ENCODE measurements at regions not wholly inside any gene's neighbourhood (a gene's known extent, or its start where the extent isn't known, plus 50 kb on each side); places are given as distances from the start of the nearest gene placed in this dataset.

DNA sequence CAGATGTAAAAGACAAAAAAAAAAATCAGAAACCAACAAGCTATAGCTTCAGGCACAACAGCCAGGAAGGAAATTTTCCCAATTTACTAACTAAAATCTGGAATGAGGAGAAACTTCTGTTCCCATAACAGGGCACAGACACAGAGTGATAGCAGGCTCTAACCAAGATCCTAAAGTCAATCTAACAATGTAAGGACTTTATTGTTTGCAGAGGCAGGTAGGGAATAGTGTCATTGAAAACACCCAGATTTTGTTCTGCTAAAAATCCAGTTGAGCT lies 166.6 kb upstream of the ATP1B1 start:
- Histone ChIP-seq H3K4me1 (ENCODE audit: control insufficient read depth, insufficient read depth, low read length, unreplicated experiment) (no peaks in the 10 kb centered on the region), H3K27ac (ENCODE audit: low read depth, low read length) (no peak overlapping the region)

GRCh38 chr1:168941640-168942039 lies 164.8 kb upstream of the ATP1B1 start:
- H3K36me3 ChIP-seq (ENCODE audit: insufficient read depth, low read length): no peaks in the 10 kb centered on the region

More for the DNA sequence above, 166.6 kb upstream of the ATP1B1 start:
- Histone ChIP-seq H3K4me3 (ENCODE audit: low read depth, low read length) (no peak overlapping the region), H2AFZ (ENCODE audit: low read length, unreplicated experiment) (no peak overlapping the region), H3K27me3 (ENCODE audit: insufficient read depth, low read length) (no peaks in the 10 kb centered on the region), H3K36me3 (ENCODE audit: insufficient read depth, low read length) (no peaks in the 10 kb centered on the region), H3K79me2 (ENCODE audit: control insufficient read depth, insufficient read depth, low read length, unreplicated experiment) (no peaks in the 10 kb centered on the region)

GRCh38 chr1:168942165-168942564 lies 164.3 kb upstream of the ATP1B1 start:
- no peaks in the 10 kb centered on the region for H3K36me3 ChIP-seq (ENCODE audit: insufficient read depth, low read length)
- H2AFZ ChIP-seq (ENCODE audit: low read length, unreplicated experiment): no peak overlapping the region
- H3K4me3 ChIP-seq (ENCODE audit: low read depth, low read length): no peak overlapping the region
- no peaks in the 10 kb centered on the region for H3K79me2 ChIP-seq (ENCODE audit: control insufficient read depth, insufficient read depth, low read length, unreplicated experiment)
- H3K27ac ChIP-seq (ENCODE audit: low read depth, low read length): no peak overlapping the region
- no peaks in the 10 kb centered on the region for H3K27me3 ChIP-seq (ENCODE audit: insufficient read depth, low read length)
- no peaks in the 10 kb centered on the region for H3K4me1 ChIP-seq (ENCODE audit: control insufficient read depth, insufficient read depth, low read length, unreplicated experiment)

More at GRCh38 chr1:168941640-168942039, 164.8 kb upstream of the ATP1B1 start:
- no peak overlapping the region for H3K27ac ChIP-seq (ENCODE audit: low read depth, low read length)
- H3K4me3 ChIP-seq (ENCODE audit: low read depth, low read length): no peak overlapping the region
- H2AFZ ChIP-seq (ENCODE audit: low read length, unreplicated experiment): no peak overlapping the region
- H3K27me3 ChIP-seq (ENCODE audit: insufficient read depth, low read length): no peaks in the 10 kb centered on the region
- no peaks in the 10 kb centered on the region for H3K79me2 ChIP-seq (ENCODE audit: control insufficient read depth, insufficient read depth, low read length, unreplicated experiment)
- H3K4me1 ChIP-seq (ENCODE audit: control insufficient read depth, insufficient read depth, low read length, unreplicated experiment): no peaks in the 10 kb centered on the region

DNA sequence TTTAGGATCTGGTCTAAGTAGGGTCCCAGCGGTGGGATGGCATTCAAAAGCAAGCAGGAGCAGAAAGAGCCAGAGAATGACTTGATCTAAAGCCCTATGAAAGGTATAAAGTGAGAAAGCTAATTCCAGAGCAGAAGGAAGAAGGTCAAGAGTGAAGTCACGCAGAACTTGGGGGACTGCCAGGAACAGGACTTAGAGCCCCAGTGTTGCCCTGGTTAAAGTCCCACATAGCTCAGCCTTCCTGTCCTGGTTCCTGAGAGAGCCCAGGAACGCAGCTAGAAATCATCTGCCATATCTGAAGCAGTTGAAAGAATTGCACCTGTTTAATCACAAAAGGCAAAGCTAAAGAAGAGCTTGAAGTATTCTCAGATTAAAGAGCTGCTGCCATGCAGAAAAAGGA lies 160.6 kb upstream of the ATP1B1 start:
- no peak overlapping the region for H3K4me3 ChIP-seq (ENCODE audit: low read depth, low read length)
- H3K36me3 ChIP-seq (ENCODE audit: insufficient read depth, low read length): no peaks in the 10 kb centered on the region
- H3K27ac ChIP-seq (ENCODE audit: low read depth, low read length): no peak overlapping the region
- no peaks in the 10 kb centered on the region for H3K4me1 ChIP-seq (ENCODE audit: control insufficient read depth, insufficient read depth, low read length, unreplicated experiment)
- H3K27me3 ChIP-seq (ENCODE audit: insufficient read depth, low read length): no peaks in the 10 kb centered on the region
- H3K79me2 ChIP-seq (ENCODE audit: control insufficient read depth, insufficient read depth, low read length, unreplicated experiment): no peaks in the 10 kb centered on the region
- no peak overlapping the region for H2AFZ ChIP-seq (ENCODE audit: low read length, unreplicated experiment)

- Histone ChIP-seq H3K79me2 (ENCODE audit: control insufficient read depth, insufficient read depth, low read length, unreplicated experiment) (no peaks in the 10 kb centered on the region), H3K36me3 (ENCODE audit: insufficient read depth, low read length) (no peaks in the 10 kb centered on the region), H2AFZ (ENCODE audit: low read length, unreplicated experiment) (no peak overlapping the region), H3K27me3 (ENCODE audit: insufficient read depth, low read length) (no peaks in the 10 kb centered on the region), H3K27ac (ENCODE audit: low read depth, low read length) (no peak overlapping the region), H3K4me3 (ENCODE audit: low read depth, low read length) (no peak overlapping the region), H3K4me1 (ENCODE audit: control insufficient read depth, insufficient read depth, low read length, unreplicated experiment) (no peaks in the 10 kb centered on the region)
Measured at GRCh38 chr1:168947041-168947440, 159.4 kb upstream of the ATP1B1 start.

DNA sequence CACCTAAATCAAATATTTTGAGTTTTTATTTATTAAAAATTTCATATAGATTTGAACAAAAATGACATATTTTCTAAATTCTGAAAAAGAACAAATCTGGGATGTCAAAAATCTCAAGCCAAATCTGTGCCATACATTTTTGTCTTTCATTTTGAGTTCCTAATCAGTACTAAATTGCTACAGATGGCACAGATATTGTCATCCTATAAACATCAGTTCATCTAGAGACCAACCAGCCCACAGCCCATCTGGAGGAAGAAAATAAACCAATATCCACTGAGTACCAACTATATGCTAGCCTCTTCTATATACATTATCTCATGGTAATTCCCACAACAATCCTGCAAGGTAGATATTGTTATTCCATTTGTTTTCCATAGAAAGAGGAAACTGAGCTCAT lies 156.8 kb upstream of the ATP1B1 start:
- Histone ChIP-seq H2AFZ (ENCODE audit: low read length, unreplicated experiment) (no peak overlapping the region), H3K79me2 (ENCODE audit: control insufficient read depth, insufficient read depth, low read length, unreplicated experiment) (no peaks in the 10 kb centered on the region), H3K27ac (ENCODE audit: low read depth, low read length) (no peak overlapping the region), H3K27me3 (ENCODE audit: insufficient read depth, low read length) (no peaks in the 10 kb centered on the region), H3K36me3 (ENCODE audit: insufficient read depth, low read length) (no peaks in the 10 kb centered on the region), H3K4me1 (ENCODE audit: control insufficient read depth, insufficient read depth, low read length, unreplicated experiment) (no peaks in the 10 kb centered on the region), H3K4me3 (ENCODE audit: low read depth, low read length) (no peak overlapping the region)

DNA sequence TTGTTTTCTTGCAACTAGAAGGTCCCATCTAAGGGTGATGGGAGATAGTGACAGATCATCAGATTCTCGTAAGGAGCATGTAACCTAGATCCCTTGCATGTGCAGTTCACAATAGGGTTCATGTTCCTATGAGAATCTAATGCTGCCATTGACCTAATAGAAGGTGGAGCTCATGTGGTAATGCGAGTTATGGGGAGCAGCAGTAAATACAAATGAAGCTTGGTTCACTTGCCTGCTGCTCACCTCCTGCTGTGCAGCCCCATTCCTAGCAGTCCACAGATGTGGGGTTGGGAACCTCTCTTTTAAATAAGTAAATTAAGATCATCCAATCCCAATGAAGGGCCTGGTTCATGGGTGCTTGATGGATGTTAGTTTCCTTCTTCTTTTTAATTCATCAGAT lies 148.7 kb upstream of the ATP1B1 start:
- H2AFZ ChIP-seq (ENCODE audit: low read length, unreplicated experiment): no peak overlapping the region

GRCh38 chr1:168958562-168959289 lies 147.8 kb upstream of the ATP1B1 start:
- Histone ChIP-seq H3K4me1 (ENCODE audit: control insufficient read depth, insufficient read depth, low read length, unreplicated experiment) (no peaks in the 10 kb centered on the region), H3K4me3 (ENCODE audit: low read depth, low read length) (no peak overlapping the region), H3K36me3 (ENCODE audit: insufficient read depth, low read length) (no peaks in the 10 kb centered on the region), H3K27ac (ENCODE audit: low read depth, low read length) (no peak overlapping the region), H3K27me3 (ENCODE audit: insufficient read depth, low read length) (no peaks in the 10 kb centered on the region), H3K79me2 (ENCODE audit: control insufficient read depth, insufficient read depth, low read length, unreplicated experiment) (no peaks in the 10 kb centered on the region), H2AFZ (ENCODE audit: low read length, unreplicated experiment) (no peak overlapping the region)

More for the DNA sequence above, 148.7 kb upstream of the ATP1B1 start:
- H3K27me3 ChIP-seq (ENCODE audit: insufficient read depth, low read length): no peaks in the 10 kb centered on the region
- no peaks in the 10 kb centered on the region for H3K4me1 ChIP-seq (ENCODE audit: control insufficient read depth, insufficient read depth, low read length, unreplicated experiment)
- no peaks in the 10 kb centered on the region for H3K36me3 ChIP-seq (ENCODE audit: insufficient read depth, low read length)
- no peak overlapping the region for H3K27ac ChIP-seq (ENCODE audit: low read depth, low read length)
- no peaks in the 10 kb centered on the region for H3K79me2 ChIP-seq (ENCODE audit: control insufficient read depth, insufficient read depth, low read length, unreplicated experiment)
- no peak overlapping the region for H3K4me3 ChIP-seq (ENCODE audit: low read depth, low read length)

GRCh38 chr1:168959382-168959781 lies 147.1 kb upstream of the ATP1B1 start:
- Histone ChIP-seq H2AFZ (ENCODE audit: low read length, unreplicated experiment) (no peak overlapping the region), H3K4me3 (ENCODE audit: low read depth, low read length) (no peak overlapping the region), H3K4me1 (ENCODE audit: control insufficient read depth, insufficient read depth, low read length, unreplicated experiment) (no peaks in the 10 kb centered on the region), H3K36me3 (ENCODE audit: insufficient read depth, low read length) (no peaks in the 10 kb centered on the region), H3K79me2 (ENCODE audit: control insufficient read depth, insufficient read depth, low read length, unreplicated experiment) (no peaks in the 10 kb centered on the region), H3K27ac (ENCODE audit: low read depth, low read length) (no peak overlapping the region), H3K27me3 (ENCODE audit: insufficient read depth, low read length) (no peaks in the 10 kb centered on the region)

DNA sequence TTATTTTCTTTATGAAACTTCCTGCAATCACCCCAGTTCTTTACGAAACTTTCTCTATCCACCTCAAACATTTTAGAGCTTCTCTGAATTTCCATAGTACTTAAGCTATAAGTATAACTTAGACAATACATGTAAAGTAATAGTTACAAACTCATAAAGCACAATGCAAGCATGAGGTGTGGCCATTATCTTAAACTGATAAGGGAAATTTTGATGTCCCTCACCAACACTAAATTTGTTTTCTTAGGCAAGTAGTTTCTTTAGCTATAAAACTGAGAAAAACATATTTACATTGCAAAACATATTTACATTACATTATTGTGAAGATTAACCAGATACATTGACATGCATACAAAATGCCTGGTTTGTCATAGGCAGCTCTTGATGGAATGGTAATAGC lies 146.4 kb upstream of the ATP1B1 start:
- no peak overlapping the region for H3K27ac ChIP-seq (ENCODE audit: low read depth, low read length)
- H2AFZ ChIP-seq (ENCODE audit: low read length, unreplicated experiment): no peak overlapping the region

GRCh38 chr1:168960595-168960994 lies 145.9 kb upstream of the ATP1B1 start:
- Histone ChIP-seq H3K36me3 (ENCODE audit: insufficient read depth, low read length) (no peaks in the 10 kb centered on the region), H3K27me3 (ENCODE audit: insufficient read depth, low read length) (no peaks in the 10 kb centered on the region), H3K79me2 (ENCODE audit: control insufficient read depth, insufficient read depth, low read length, unreplicated experiment) (no peaks in the 10 kb centered on the region), H2AFZ (ENCODE audit: low read length, unreplicated experiment) (no peak overlapping the region), H3K27ac (ENCODE audit: low read depth, low read length) (no peak overlapping the region), H3K4me1 (ENCODE audit: control insufficient read depth, insufficient read depth, low read length, unreplicated experiment) (no peaks in the 10 kb centered on the region), H3K4me3 (ENCODE audit: low read depth, low read length) (no peak overlapping the region)

More for the DNA sequence above, 146.4 kb upstream of the ATP1B1 start:
- no peaks in the 10 kb centered on the region for H3K79me2 ChIP-seq (ENCODE audit: control insufficient read depth, insufficient read depth, low read length, unreplicated experiment)
- H3K27me3 ChIP-seq (ENCODE audit: insufficient read depth, low read length): no peaks in the 10 kb centered on the region
- no peaks in the 10 kb centered on the region for H3K36me3 ChIP-seq (ENCODE audit: insufficient read depth, low read length)
- no peak overlapping the region for H3K4me3 ChIP-seq (ENCODE audit: low read depth, low read length)
- no peaks in the 10 kb centered on the region for H3K4me1 ChIP-seq (ENCODE audit: control insufficient read depth, insufficient read depth, low read length, unreplicated experiment)
